ENCODE measurements at regions not wholly inside any gene's neighbourhood (a gene's known extent, or its start where the extent isn't known, plus 50 kb on each side); places are given as distances from the start of the nearest gene placed in this dataset.
A peak's percentile ranks its signal among the peaks of the same experiment; 100 is the strongest.

- no peak for FAIRE-seq
- no peak for DNase-seq (ENCODE audit: low spot score in 2 of 2)
Observed at GRCh38 chr12:75974323-75975187, 57.0 kb downstream of the PHLDA1 start.

GRCh38 chr12:75971253-75971652 is 60.3 kb downstream of the PHLDA1 start:
- no peak for FAIRE-seq
- no peak for DNase-seq (ENCODE audit: low spot score in 2 of 2)

- no peak for FAIRE-seq
- DNase-seq (ENCODE audit: low spot score in 2 of 2) = no peak
Observed at GRCh38 chr12:75970310-75970709, 61.3 kb downstream of the PHLDA1 start.

- DNase-seq (ENCODE audit: low spot score in 2 of 2) (no peak), FAIRE-seq (no peak)
Observed at GRCh38 chr12:75969768-75970167, 61.8 kb downstream of the PHLDA1 start.

- DNase-seq (ENCODE audit: low spot score in 2 of 2) (no peak), FAIRE-seq (no peak)
Observed at GRCh38 chr12:75965661-75966060, 65.9 kb downstream of the PHLDA1 start.

- no peak for FAIRE-seq
Observed at GRCh38 chr12:75964150-75964549, 67.4 kb downstream of the PHLDA1 start.

GRCh38 chr12:75961878-75962277 is 69.7 kb downstream of the PHLDA1 start:
- FAIRE-seq (no peak), DNase-seq (ENCODE audit: low spot score in 2 of 2) (no peak)

More at GRCh38 chr12:75964150-75964549, 67.4 kb downstream of the PHLDA1 start:
- DNase-seq (ENCODE audit: low spot score in 2 of 2) = no peak

- no peak for DNase-seq (ENCODE audit: low spot score in 2 of 2)
- FAIRE-seq = no peak
Observed at GRCh38 chr12:75960954-75961661, 70.5 kb downstream of the PHLDA1 start.

- no peak for FAIRE-seq
- DNase-seq (ENCODE audit: low spot score in 2 of 2) = no peak
Observed at GRCh38 chr12:75960086-75960910, 71.3 kb downstream of the PHLDA1 start.

- DNase-seq (ENCODE audit: low spot score in 2 of 2) (no peak), FAIRE-seq (no peak)
Observed at GRCh38 chr12:75959506-75959905, 72.1 kb downstream of the PHLDA1 start.

- no peak for FAIRE-seq
- no peak for DNase-seq (ENCODE audit: low spot score in 2 of 2)
Observed at GRCh38 chr12:75959060-75959459, 72.5 kb downstream of the PHLDA1 start.

GRCh38 chr12:75955251-75955650 is 76.3 kb downstream of the PHLDA1 start:
- FAIRE-seq = no peak
- DNase-seq (ENCODE audit: low spot score in 2 of 2) = no peak

- DNase-seq (ENCODE audit: low spot score in 2 of 2) (no peak), FAIRE-seq (no peak)
Observed at GRCh38 chr12:75954749-75955148, 76.8 kb downstream of the PHLDA1 start.

- DNase-seq (ENCODE audit: low spot score in 2 of 2) (peak in 1 of 2 donors; percentile 18), FAIRE-seq (no peak)
Observed at GRCh38 chr12:75954041-75954440, 77.5 kb downstream of the PHLDA1 start.

GRCh38 chr12:75953312-75953906 is 78.2 kb downstream of the PHLDA1 start:
- no peak for FAIRE-seq

GRCh38 chr12:75951399-75952278 is 79.9 kb downstream of the PHLDA1 start:
- DNase-seq (ENCODE audit: low spot score in 2 of 2) = no peak
- no peak for FAIRE-seq

More at GRCh38 chr12:75953312-75953906, 78.2 kb downstream of the PHLDA1 start:
- no peak for DNase-seq (ENCODE audit: low spot score in 2 of 2)

GRCh38 chr12:75947156-75947723 is 84.3 kb downstream of the PHLDA1 start:
- FAIRE-seq = no peak
- no peak for DNase-seq (ENCODE audit: low spot score in 2 of 2)

GRCh38 chr12:75945581-75945980 is 86.0 kb downstream of the PHLDA1 start:
- DNase-seq (ENCODE audit: low spot score in 2 of 2) (no peak), FAIRE-seq (no peak)

- FAIRE-seq (no peak), DNase-seq (ENCODE audit: low spot score in 2 of 2) (no peak)
Observed at GRCh38 chr12:75944905-75945432, 86.6 kb downstream of the PHLDA1 start.
